GM12875 (cell line): ENCODE measurements at regions not wholly inside any gene's neighbourhood (a gene's known extent, or its start where the extent isn't known, plus 50 kb on each side); places are given as distances from the start of the nearest gene placed in this dataset.

Experiments used
- H3K4me3 ChIP-seq: one replicate; pipeline ENCODE4 v1.5.1; 2011; ENCODE audit warnings: low read depth, low read length, control low read depth
- TF ChIP-seq, protein P1 (sequence below): IDR thresholded peaks from 2 replicates; pipeline ENCODE4 v1.5.1; 2011; ENCODE audit warnings: low read depth, mild to moderate bottlenecking, control low read depth, inconsistent platforms, low read length, moderate library complexity, borderline replicate concordance; ENCODE audit not compliant: insufficient read depth

GRCh38 chrX:123077631-123078030, 106.4 kb upstream of the GRIA3 start:
- TF ChIP-seq, protein P1, sequence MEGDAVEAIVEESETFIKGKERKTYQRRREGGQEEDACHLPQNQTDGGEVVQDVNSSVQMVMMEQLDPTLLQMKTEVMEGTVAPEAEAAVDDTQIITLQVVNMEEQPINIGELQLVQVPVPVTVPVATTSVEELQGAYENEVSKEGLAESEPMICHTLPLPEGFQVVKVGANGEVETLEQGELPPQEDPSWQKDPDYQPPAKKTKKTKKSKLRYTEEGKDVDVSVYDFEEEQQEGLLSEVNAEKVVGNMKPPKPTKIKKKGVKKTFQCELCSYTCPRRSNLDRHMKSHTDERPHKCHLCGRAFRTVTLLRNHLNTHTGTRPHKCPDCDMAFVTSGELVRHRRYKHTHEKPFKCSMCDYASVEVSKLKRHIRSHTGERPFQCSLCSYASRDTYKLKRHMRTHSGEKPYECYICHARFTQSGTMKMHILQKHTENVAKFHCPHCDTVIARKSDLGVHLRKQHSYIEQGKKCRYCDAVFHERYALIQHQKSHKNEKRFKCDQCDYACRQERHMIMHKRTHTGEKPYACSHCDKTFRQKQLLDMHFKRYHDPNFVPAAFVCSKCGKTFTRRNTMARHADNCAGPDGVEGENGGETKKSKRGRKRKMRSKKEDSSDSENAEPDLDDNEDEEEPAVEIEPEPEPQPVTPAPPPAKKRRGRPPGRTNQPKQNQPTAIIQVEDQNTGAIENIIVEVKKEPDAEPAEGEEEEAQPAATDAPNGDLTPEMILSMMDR = no peak
- no peak overlapping the region for H3K4me3 ChIP-seq

- TF ChIP-seq, protein P1 = no peak
Measured at GRCh38 chrX:123080065-123080464, 104.0 kb upstream of the GRIA3 start.

DNA sequence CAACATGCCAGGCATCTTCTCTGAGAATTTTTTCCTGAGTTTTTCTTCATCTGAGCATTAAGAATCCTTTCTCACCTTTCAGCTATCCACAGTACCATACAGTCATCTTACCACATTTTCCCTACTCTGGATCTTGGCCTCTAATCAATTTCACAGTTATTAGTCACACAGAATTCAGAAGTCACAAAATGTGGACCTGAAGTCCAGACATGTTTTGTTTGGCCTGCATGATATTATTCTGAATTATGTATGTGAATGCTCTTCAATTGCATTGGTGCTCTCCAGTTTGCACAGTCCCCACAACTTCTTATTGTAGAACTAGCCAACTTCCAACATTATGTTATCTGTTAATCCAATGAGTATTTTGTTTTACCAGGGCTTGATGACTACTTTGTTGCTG, 102.3 kb upstream of the GRIA3 start:
- TF ChIP-seq, protein P1 = no peak
- H3K4me3 ChIP-seq = no peak overlapping the region

More at GRCh38 chrX:123080065-123080464, 104.0 kb upstream of the GRIA3 start:
- no peak overlapping the region for H3K4me3 ChIP-seq

DNA sequence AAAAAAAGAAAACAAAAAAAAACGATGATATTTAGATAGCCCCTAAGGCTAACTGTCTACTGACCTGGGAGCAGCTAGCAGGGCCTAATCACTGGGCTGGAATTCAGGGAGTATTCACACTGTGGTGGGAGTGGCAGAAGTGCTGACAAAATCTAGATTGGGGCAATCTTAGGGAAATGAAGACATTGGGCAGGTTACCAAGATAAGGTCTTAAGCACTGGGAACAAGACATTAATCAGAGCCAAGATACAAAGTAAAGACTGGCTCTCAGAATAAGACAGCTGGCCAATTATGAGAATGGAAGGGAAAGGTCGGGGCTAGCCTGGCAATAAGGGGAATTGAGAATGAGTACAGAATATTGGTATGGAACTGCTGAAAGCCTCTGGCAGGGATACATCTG, 100.2 kb upstream of the GRIA3 start:
- no peak overlapping the region for H3K4me3 ChIP-seq
- TF ChIP-seq, protein P1 = no peak

DNA sequence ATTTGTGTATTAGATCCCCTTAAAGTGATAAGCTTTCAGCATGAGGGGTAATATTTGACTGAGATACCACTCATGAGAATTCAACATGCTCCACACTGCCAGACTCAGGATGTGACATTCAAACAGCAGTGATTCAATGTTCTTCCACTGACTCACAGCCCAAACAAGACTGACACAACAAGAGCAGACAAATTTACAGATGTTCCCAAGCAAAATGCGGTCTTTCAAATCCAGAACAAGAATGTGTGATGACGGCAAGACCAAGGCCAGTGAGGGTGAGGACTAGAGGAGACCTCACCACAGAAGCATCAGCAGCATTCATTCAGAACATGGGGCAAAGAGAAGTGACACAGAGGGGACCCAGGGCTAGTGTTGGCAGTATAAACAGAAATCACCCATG, 99.3 kb upstream of the GRIA3 start:
- no peak overlapping the region for H3K4me3 ChIP-seq
- TF ChIP-seq, protein P1 = no peak

DNA sequence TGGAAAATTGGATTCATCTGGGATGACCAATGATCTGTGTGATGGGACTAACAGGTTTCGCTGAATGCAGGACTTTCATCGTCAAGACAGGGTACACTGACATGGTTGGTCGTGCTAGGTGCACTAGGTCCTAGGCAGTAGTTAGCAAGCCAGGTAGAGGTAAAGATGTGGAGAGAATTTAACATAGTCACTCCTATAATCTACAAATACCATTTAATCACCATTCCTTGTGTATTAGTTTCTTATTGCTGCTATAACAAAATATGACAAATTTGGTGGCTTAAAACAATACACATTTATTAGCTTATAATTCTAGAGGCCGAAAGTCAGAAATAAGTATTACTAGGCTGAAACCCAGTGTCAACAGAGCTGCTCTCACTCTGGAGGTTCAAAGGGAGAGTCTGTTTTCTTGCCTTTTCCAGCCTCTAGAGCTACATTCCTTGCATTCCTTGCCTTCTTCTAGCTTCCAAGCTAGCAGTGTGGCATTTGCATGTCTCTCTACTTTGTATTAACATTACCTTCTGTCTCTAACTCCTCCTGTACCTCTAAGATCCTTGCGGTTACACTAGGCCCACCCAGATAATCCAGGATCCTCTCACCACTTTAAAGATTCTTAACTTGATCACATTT, 98.7 kb upstream of the GRIA3 start:
- TF ChIP-seq, protein P1 = no peak
- H3K4me3 ChIP-seq = no peak overlapping the region

- TF ChIP-seq, protein P1 = no peak
- no peak overlapping the region for H3K4me3 ChIP-seq
Measured at GRCh38 chrX:123086768-123087167, 97.3 kb upstream of the GRIA3 start.
